HL-60 (cell line): ENCODE measurements at regions not wholly inside any gene's neighbourhood (a gene's known extent, or its start where the extent isn't known, plus 50 kb on each side); places are given as distances from the start of the nearest gene placed in this dataset.

Experiments used
- CTCF ChIP-seq: IDR thresholded peaks from one replicate; pipeline ENCODE4 v1.5.1; 2011; ENCODE audit warnings: low read length, control low read depth, inconsistent platforms; ENCODE audit not compliant: insufficient read depth
- GABPA ChIP-seq: IDR thresholded peaks from 2 replicates; pipeline ENCODE4 v1.6.1; 2012; ENCODE audit warnings: low read depth
- POLR2AphosphoS5 ChIP-seq: IDR thresholded peaks from 2 replicates; pipeline ENCODE4 v1.6.1; 2012; ENCODE audit warnings: low read depth
- REST ChIP-seq: IDR thresholded peaks from 2 replicates; pipeline ENCODE4 v1.6.1; 2012; ENCODE audit warnings: low read depth; ENCODE audit not compliant: insufficient replicate concordance
- SPI1 ChIP-seq: IDR thresholded peaks from 2 replicates; pipeline ENCODE4 v1.6.1; 2012; ENCODE audit warnings: low read depth, mild to moderate bottlenecking, borderline replicate concordance

GRCh38 chr6:144594585-144594984 is 309.4 kb downstream of the UTRN start:
- TF ChIP-seq CTCF (no peak), POLR2AphosphoS5 (no peak), SPI1 (no peak), GABPA (no peak), REST (no peak)
